ENCODE measurements at regions not wholly inside any gene's neighbourhood (a gene's known extent, or its start where the extent isn't known, plus 50 kb on each side); places are given as distances from the start of the nearest gene placed in this dataset.

DNA sequence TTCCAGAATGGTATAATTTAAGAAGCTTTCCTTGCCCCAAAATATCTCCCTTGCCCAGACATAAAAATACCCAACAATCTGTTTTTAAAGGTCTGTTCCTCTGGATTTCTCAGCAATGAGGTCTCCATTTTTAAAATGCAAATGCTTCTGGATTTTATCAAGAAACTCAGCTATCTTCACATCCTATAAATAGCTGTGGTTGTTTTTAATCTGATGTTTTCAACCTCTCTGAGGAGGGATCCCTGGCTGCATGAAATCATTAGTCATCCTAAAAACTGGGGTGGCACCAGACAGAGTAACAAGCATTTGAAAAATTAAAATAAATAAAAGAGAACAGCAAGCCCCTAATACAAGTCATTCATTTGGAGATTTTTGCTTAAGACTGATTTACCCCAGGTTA, 168.5 kb upstream of the ID4 start:
- Histone ChIP-seq H3K4me2 (ENCODE audit: insufficient read depth, low read length) (no peak overlapping the region), H3K27ac (ENCODE audit: insufficient read depth, low read depth, low read length) (no peak overlapping the region)

More for the DNA sequence above, 168.5 kb upstream of the ID4 start:
- Histone ChIP-seq H3K9ac (replicated peaks; ENCODE audit: extremely low read depth, insufficient read depth, low read length) (no peak overlapping the region), H3K9me3 (replicated peaks; ENCODE audit: control insufficient read depth, insufficient read depth, low read length) (no peaks in the 10 kb centered on the region), H3K79me2 (ENCODE audit: control insufficient read depth, insufficient read depth, low read length) (no peaks in the 10 kb centered on the region), H2AFZ (ENCODE audit: low read depth, low read length) (no peak overlapping the region), H3K4me3 (replicated peaks in 1 of 3; ENCODE audit: insufficient read depth in 1 of 3, low read depth in 1 of 3, low read length in 3 of 3) (no peak overlapping the region), H3K9me1 (replicated peaks; ENCODE audit: control insufficient read depth, extremely low read depth, insufficient read depth, low read length) (no peaks in the 10 kb centered on the region), H3K36me3 (ENCODE audit: control insufficient read depth in 2 of 2, extremely low read depth in 1 of 2, insufficient read depth in 2 of 2, low read length in 2 of 2) (no peaks in the 10 kb centered on the region), H4K20me1 (replicated peaks; ENCODE audit: control insufficient read depth, extremely low read depth, insufficient read depth, low read length) (no peaks in the 10 kb centered on the region), H3K27me3 (ENCODE audit: control insufficient read depth in 2 of 2, insufficient read depth in 2 of 2, low read length in 2 of 2) (no peaks in the 10 kb centered on the region), H3K4me1 (ENCODE audit: control insufficient read depth, extremely low read depth, insufficient read depth, low read length) (no peaks in the 10 kb centered on the region)
- BruUV-seq (replicated peaks) = no TSS peak
- POLR2A ChIA-PET = no interaction called here
- FAIRE-seq = no peak
- dilution Hi-C loops (cut with MboI; ENCODE audit: extremely low pct_ligation_motif_present, low sequenced_read_pairs) (no loop called here), intact Hi-C loops (cut with micrococcal nuclease) (no loop called here)
- no peak for TF ChIP-seq MAX (IDR thresholded peaks at IDR 0.05; ENCODE audit: insufficient read depth, insufficient read length)
- TF ChIP-seq POLR2A (IDR thresholded peaks at IDR 0.05; ENCODE audit: low read depth, low read length) = no peak
- TF ChIP-seq GATA2 (IDR thresholded peaks at IDR 0.05; ENCODE audit: insufficient read depth, insufficient read length, low read depth, low read length) = no peak
- TF ChIP-seq MYC (IDR thresholded peaks at IDR 0.05; ENCODE audit: low read depth, low read length) = no peak
- TF ChIP-seq POLR2AphosphoS5 (IDR thresholded peaks at IDR 0.05; ENCODE audit: insufficient read depth, low read depth, low read length) = no peak
- TF ChIP-seq, protein P1, sequence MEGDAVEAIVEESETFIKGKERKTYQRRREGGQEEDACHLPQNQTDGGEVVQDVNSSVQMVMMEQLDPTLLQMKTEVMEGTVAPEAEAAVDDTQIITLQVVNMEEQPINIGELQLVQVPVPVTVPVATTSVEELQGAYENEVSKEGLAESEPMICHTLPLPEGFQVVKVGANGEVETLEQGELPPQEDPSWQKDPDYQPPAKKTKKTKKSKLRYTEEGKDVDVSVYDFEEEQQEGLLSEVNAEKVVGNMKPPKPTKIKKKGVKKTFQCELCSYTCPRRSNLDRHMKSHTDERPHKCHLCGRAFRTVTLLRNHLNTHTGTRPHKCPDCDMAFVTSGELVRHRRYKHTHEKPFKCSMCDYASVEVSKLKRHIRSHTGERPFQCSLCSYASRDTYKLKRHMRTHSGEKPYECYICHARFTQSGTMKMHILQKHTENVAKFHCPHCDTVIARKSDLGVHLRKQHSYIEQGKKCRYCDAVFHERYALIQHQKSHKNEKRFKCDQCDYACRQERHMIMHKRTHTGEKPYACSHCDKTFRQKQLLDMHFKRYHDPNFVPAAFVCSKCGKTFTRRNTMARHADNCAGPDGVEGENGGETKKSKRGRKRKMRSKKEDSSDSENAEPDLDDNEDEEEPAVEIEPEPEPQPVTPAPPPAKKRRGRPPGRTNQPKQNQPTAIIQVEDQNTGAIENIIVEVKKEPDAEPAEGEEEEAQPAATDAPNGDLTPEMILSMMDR (IDR thresholded peaks at IDR 0.05; ENCODE audit: extremely low read depth in 1 of 2, insufficient read depth in 1 of 2, low read depth in 1 of 2, low read length in 2 of 2) = no peak
- TF ChIP-seq FOS (IDR thresholded peaks at IDR 0.05; ENCODE audit: borderline replicate concordance, insufficient read depth, low read length) = no peak
- no peak for TF ChIP-seq EZH2 (IDR thresholded peaks at IDR 0.05; ENCODE audit: borderline replicate concordance, low read depth, low read length, severe bottlenecking)
- no peak for TF ChIP-seq JUN (IDR thresholded peaks at IDR 0.05; ENCODE audit: borderline replicate concordance, insufficient read depth, insufficient read length, low read depth)
- DNase-seq (ENCODE audit: low read depth, low spot score) = no peak
- CTCF ChIA-PET = no interaction called here

Data from endothelial cell of umbilical vein (primary cell).